Mesendoderm (in vitro differentiated cells): ENCODE measurements at regions not wholly inside any gene's neighbourhood (a gene's known extent, or its start where the extent isn't known, plus 50 kb on each side); places are given as distances from the start of the nearest gene placed in this dataset.

Experiments used
- DNase-seq: peaks from one replicate; pipeline ENCODE4 v3.0.0; 2013
- H2AK5ac ChIP-seq: 2 replicates; pipeline ENCODE4 v1.6.1; 2013; ENCODE audit warnings: low read length, inconsistent platforms
- H2BK120ac ChIP-seq: 2 replicates; pipeline ENCODE4 v1.6.1; 2013; ENCODE audit warnings: low read depth, mild to moderate bottlenecking, low read length, moderate library complexity, mixed read lengths
- H2BK15ac ChIP-seq: replicated peaks from 2 replicates; pipeline ENCODE4 v1.6.1; 2013; ENCODE audit warnings: low read depth, mild to moderate bottlenecking, moderate library complexity
- H2BK5ac ChIP-seq: 2 replicates; pipeline ENCODE4 v1.6.1; 2013; ENCODE audit warnings: low read length, inconsistent platforms
- H3K18ac ChIP-seq: 2 replicates; pipeline ENCODE4 v1.6.1; 2013; ENCODE audit warnings: mild to moderate bottlenecking, low read length, mixed read lengths
- H3K23ac ChIP-seq: one replicate; pipeline ENCODE4 v1.6.1; 2013; ENCODE audit warnings: low read length
- H3K27ac ChIP-seq: 2 replicates; pipeline ENCODE4 v1.5.1; 2013; ENCODE audit warnings: low read depth, mild to moderate bottlenecking, inconsistent platforms, low read length, moderate library complexity
- H3K27me3 ChIP-seq: 2 replicates; pipeline ENCODE4 v1.6.1; 2013; ENCODE audit warnings: low read length, control low read depth, mild to moderate bottlenecking, inconsistent platforms; ENCODE audit not compliant: insufficient read depth, poor library complexity
- H3K36me3 ChIP-seq: 2 replicates; pipeline ENCODE4 v1.6.1; 2013; ENCODE audit warnings: low read length, inconsistent platforms; ENCODE audit not compliant: control insufficient read depth, insufficient read depth
- H3K4ac ChIP-seq: one replicate; pipeline ENCODE4 v1.6.1; 2013; ENCODE audit warnings: low read depth, mild to moderate bottlenecking, low read length, moderate library complexity
- H3K4me1 ChIP-seq: 2 replicates; pipeline ENCODE4 v1.6.1; 2013; ENCODE audit warnings: low read depth, low read length, inconsistent platforms; ENCODE audit not compliant: control insufficient read depth
- H3K4me2 ChIP-seq: 2 replicates; pipeline ENCODE4 v1.6.1; 2013; ENCODE audit warnings: low read length
- H3K4me3 ChIP-seq: 2 replicates; pipeline ENCODE4 v1.5.1; 2013; ENCODE audit warnings: mild to moderate bottlenecking, low read length
- H3K56ac ChIP-seq: one replicate; pipeline ENCODE4 v1.6.1; 2013; ENCODE audit warnings: low read length
- H3K79me1 ChIP-seq: 2 replicates; pipeline ENCODE4 v1.6.1; 2013; ENCODE audit warnings: low read length, inconsistent platforms
- H3K79me2 ChIP-seq: 2 replicates; pipeline ENCODE4 v1.6.1; 2013; ENCODE audit warnings: mild to moderate bottlenecking, low read length; ENCODE audit not compliant: control insufficient read depth, insufficient read depth
- H3K9ac ChIP-seq: 2 replicates; pipeline ENCODE4 v1.6.1; 2013; ENCODE audit warnings: low read length, inconsistent platforms
- H4K5ac ChIP-seq: one replicate; pipeline ENCODE4 v1.6.1; 2013; ENCODE audit warnings: low read length
- H4K8ac ChIP-seq: one replicate; pipeline ENCODE4 v1.6.1; 2013; ENCODE audit warnings: low read depth, mild to moderate bottlenecking, control low read depth, low read length, moderate library complexity
- WGBS: extraction: QIAGEN DNeasy Blood & Tissue Kit; methylation state at CpG from one replicate; pipeline ENCODE4 v1.1.7; 2013; ENCODE audit warnings: low lambda C conversion rate, missing lambda C conversion rate; ENCODE audit not compliant: insufficient coverage; ENCODE audit errors: extremely low coverage; 5-methylcytosine and 5-hydroxymethylcytosine counted together

DNA sequence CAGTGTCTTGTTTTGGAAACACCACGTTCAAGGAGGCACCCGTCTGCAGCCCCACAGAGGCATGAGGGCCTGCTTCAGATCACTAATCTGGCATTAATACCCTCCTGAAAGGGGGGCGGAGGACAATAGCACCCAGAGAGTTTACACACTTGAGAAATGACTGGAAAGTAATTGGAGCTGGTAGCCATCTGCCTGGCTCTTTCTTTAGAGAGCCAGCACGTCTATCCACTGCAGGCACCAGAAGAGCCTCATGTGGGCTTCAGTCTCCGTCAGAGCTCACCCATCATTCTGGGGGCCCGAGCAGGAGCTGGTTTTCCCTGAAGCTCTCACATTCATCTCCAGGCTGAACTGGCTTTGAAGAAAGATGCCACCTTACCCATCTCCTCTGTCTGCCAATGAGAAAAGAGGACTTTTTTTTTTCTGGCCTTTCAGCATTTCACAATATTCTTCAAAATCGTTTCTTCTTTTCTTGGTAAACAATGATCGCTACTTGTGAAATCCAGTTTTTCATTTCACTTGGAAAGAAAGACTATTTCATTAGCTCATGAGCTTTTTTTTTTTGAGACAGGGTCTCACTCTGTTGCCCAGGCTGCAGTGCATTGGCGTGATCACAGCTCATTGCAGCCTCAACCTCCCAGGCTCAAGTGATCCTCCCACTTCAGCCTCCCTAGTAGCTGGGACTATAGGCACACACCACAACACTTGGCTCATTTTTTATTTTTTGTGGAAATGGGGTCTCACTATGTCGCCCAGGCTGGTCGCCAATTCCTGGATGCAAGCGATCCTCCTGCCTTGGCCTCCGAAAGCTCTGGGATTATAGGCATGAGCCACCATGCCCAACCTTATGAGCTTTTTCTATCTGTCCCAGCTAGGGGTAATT lies 124.7 kb upstream of the ZNF217 start:
- no peak overlapping the region for H4K5ac ChIP-seq

DNA sequence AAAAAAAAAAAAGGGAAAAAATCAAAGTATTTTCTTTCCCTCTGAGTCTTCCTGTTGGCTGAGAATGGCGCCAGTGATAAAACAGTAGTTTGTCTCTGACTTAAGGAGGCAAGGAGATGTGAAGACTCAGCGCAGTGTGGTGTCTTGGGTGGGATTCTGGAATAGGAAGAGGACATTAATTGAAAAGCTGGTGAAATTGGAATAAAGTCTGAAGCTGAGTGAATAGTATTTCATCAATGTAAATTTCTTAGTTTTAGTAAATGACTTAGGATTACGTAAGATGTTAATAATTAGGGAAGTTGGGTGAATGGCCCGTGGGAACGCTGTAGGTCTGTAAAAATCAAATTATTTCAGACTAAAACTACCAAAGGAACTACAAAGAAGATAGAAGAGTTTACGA lies 122.8 kb upstream of the ZNF217 start:
- Histone ChIP-seq H2BK15ac (no peak overlapping the region), H2BK5ac (no peak overlapping the region), H3K27ac (no peak overlapping the region), H3K36me3 (no peaks in the 10 kb centered on the region), H3K18ac (no peak overlapping the region), H3K4me3 (no peak overlapping the region), H3K4ac (no peak overlapping the region), H4K8ac (no peak overlapping the region), H3K4me2 (no peak overlapping the region), H3K27me3 (no peaks in the 10 kb centered on the region), H3K79me2 (no peaks in the 10 kb centered on the region), H3K56ac (no peak overlapping the region), H3K4me1 (peaks cover 3% of the 10 kb centered on the region), H3K79me1 (no peaks in the 10 kb centered on the region), H3K23ac (no peak overlapping the region), H2AK5ac (no peak overlapping the region), H2BK120ac (no peak overlapping the region), H3K9ac (no peak overlapping the region), H4K5ac (no peak overlapping the region)
- DNase-seq, result no peak
- WGBS, result 100% methylated on average over 4 of the region's 6 CpGs

More for the DNA sequence above, 124.7 kb upstream of the ZNF217 start:
- Histone ChIP-seq H3K4me3 (no peak overlapping the region), H2AK5ac (no peak overlapping the region), H3K27ac (no peak overlapping the region), H3K79me2 (no peaks in the 10 kb centered on the region), H3K9ac (no peak overlapping the region), H2BK120ac (no peak overlapping the region), H3K27me3 (no peaks in the 10 kb centered on the region), H3K4me1 (peaks cover 1% of the 10 kb centered on the region), H3K56ac (no peak overlapping the region), H3K79me1 (no peaks in the 10 kb centered on the region), H3K18ac (no peak overlapping the region), H2BK15ac (no peak overlapping the region), H3K23ac (no peak overlapping the region), H3K36me3 (no peaks in the 10 kb centered on the region), H2BK5ac (no peak overlapping the region), H3K4ac (no peak overlapping the region), H3K4me2 (no peak overlapping the region), H4K8ac (no peak overlapping the region)
- DNase-seq, result no peak
- WGBS, result no CpG with 5 or more reads among the region's 13 CpGs

DNA sequence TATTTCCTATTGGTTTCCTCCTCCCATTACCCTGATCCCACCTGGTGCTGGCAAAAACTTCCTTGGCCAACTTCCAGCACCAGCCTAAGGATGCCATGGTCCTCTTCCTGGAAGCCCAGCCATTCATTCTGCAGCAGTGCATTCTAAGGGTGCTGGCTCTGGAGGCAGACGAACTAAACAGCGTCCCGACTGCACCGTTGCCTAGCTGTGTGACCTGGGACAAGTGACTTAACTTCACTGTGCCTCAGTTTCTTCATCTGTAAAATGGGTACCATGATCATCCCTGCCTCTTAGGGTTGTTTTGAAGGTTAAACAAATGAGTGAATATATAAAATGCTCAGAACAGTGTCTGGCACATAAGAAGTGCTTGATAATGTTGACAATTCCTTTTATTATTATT lies 120.9 kb upstream of the ZNF217 start:
- Histone ChIP-seq H3K79me1 (no peaks in the 10 kb centered on the region), H3K9ac (no peak overlapping the region), H2AK5ac (no peak overlapping the region), H3K27ac (no peak overlapping the region), H4K8ac (no peak overlapping the region), H3K4me1 (peaks cover 3% of the 10 kb centered on the region), H2BK5ac (no peak overlapping the region), H2BK120ac (no peak overlapping the region), H3K4ac (no peak overlapping the region), H3K36me3 (no peaks in the 10 kb centered on the region), H3K79me2 (no peaks in the 10 kb centered on the region), H3K56ac (no peak overlapping the region), H3K4me3 (no peak overlapping the region), H3K18ac (no peak overlapping the region), H2BK15ac (no peak overlapping the region), H3K23ac (no peak overlapping the region), H4K5ac (no peak overlapping the region), H3K27me3 (no peaks in the 10 kb centered on the region), H3K4me2 (no peak overlapping the region)
- no CpG with 5 or more reads among the region's 4 CpGs for WGBS
- no peak for DNase-seq

DNA sequence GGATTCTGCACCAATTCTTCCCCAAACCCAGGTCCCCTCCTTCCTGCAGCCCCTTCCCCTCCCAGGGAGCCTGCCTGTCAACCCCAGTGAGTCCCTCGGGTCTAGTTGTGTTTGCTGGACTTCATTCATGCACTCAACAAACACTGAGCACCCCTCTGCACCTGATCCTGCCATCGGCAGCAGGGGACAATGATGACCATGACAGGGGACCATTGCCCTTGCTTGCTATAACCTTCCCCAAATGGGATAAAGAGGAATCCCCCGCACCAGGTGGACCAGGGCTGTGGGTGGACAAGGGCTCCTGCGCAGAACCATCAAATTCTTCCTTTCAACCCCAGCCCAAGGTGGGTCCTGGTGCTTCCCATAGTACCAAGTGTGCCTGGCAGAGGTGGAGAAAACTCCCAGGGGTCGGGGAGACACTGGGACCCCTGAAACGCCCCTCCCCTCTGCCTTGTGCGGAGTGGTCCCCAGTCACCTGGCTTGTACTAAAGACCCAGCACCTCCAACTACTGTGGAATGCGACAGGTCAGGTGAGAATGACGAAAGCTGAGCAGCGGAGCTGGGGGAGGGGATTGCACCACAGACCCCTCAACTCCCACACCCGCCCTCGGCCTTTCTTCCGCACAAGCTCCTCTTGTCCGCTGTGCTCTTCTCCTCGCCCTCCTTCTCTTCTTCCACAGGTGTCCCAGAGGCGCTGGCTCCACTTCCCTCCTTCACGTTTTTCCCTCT lies 119.9 kb upstream of the ZNF217 start:
- Histone ChIP-seq H2BK120ac (no peak overlapping the region), H3K27ac (no peak overlapping the region), H3K79me2 (no peaks in the 10 kb centered on the region), H3K56ac (peak overlapping the region; percentile 25), H3K4me1 (peaks cover 3% of the 10 kb centered on the region), H3K4ac (no peak overlapping the region), H3K4me3 (no peak overlapping the region), H3K4me2 (no peak overlapping the region), H3K23ac (no peak overlapping the region), H3K27me3 (no peaks in the 10 kb centered on the region), H2BK5ac (no peak overlapping the region), H3K36me3 (no peaks in the 10 kb centered on the region), H3K9ac (no peak overlapping the region), H3K18ac (no peak overlapping the region), H2BK15ac (no peak overlapping the region), H2AK5ac (no peak overlapping the region), H4K5ac (no peak overlapping the region), H4K8ac (no peak overlapping the region), H3K79me1 (no peaks in the 10 kb centered on the region)
- peak; percentile 57 for DNase-seq
- WGBS, result no CpG with 5 or more reads among the region's 17 CpGs

DNA sequence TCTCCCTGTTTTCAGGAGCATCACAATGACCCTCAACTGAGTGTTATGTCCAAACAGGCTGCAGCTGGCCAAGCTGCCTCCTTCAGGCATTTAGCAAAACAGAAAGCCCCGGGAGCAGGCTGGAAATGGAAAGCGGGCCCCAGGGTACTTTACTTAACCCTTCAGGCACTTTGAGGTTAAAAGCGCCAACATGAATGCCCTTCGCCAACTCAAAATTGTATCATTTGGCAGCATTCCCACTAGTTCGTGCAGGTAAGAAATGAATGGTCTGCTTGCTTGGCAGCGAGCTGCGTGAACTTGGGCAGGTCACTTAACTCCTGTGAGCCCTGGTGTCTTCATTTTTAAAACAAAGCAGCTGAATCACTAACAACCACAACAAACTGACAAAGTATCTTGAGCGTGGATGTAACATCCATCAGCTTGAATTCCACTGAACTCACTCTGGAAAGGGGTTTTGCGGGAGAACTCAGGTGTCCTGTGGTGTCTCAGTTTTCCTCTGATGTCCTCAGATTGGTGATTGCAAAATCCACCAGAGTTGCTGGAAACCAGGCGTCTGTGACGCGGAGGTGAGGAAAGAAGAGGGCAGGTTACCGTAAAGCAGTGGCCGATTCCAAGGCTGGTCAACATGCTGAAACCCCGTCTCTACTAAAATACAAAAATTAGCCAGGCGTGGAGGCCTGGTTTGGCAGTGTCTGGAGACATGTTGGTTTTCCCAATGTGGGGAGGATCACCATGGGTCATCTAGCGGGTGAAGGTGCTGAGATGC lies 118.8 kb upstream of the ZNF217 start:
- WGBS, result no CpG with 5 or more reads among the region's 17 CpGs
- Histone ChIP-seq H3K18ac (no peak overlapping the region), H2BK15ac (no peak overlapping the region), H3K56ac (no peak overlapping the region), H3K23ac (no peak overlapping the region), H3K4ac (no peak overlapping the region), H3K79me1 (no peaks in the 10 kb centered on the region), H3K9ac (no peak overlapping the region), H3K4me2 (no peak overlapping the region), H2AK5ac (no peak overlapping the region), H3K4me1 (peaks cover 5% of the 10 kb centered on the region), H3K36me3 (no peaks in the 10 kb centered on the region), H3K79me2 (no peaks in the 10 kb centered on the region), H3K27ac (no peak overlapping the region), H4K5ac (no peak overlapping the region), H3K27me3 (no peaks in the 10 kb centered on the region), H3K4me3 (no peak overlapping the region), H4K8ac (no peak overlapping the region), H2BK5ac (no peak overlapping the region), H2BK120ac (no peak overlapping the region)
- DNase-seq, result no peak
